ENCODE measurements at regions not wholly inside any gene's neighbourhood (a gene's known extent, or its start where the extent isn't known, plus 50 kb on each side); places are given as distances from the start of the nearest gene placed in this dataset.

- Mint-ChIP-seq H3K9me3 (no peaks in the 10 kb centered on the region), H3K4me3 (no peak overlapping the region), H3K27me3 (ENCODE audit: low read depth) (no peaks in the 10 kb centered on the region), H3K27ac (no peak overlapping the region), H3K4me1 (peaks cover 27% of the 10 kb centered on the region), H3K36me3 (peaks cover 10% of the 10 kb centered on the region)
- no peak for TF ChIP-seq CTCF (IDR thresholded peaks at IDR 0.05; ENCODE audit: unreplicated experiment)
- no peak for DNase-seq (ENCODE audit: low spot score in 2 of 2, unreplicated experiment in 2 of 2)
These were observed 411.2 kb downstream of the SHQ1 start for GRCh38 chr3:72436863-72437592.

- peaks cover 8% of the 10 kb centered on the region for H3K36me3 Mint-ChIP-seq
- peaks cover 22% of the 10 kb centered on the region for H3K4me1 Mint-ChIP-seq
- H3K4me3 Mint-ChIP-seq, result no peak overlapping the region
- no peak for TF ChIP-seq CTCF (IDR thresholded peaks at IDR 0.05; ENCODE audit: unreplicated experiment)
- H3K27me3 Mint-ChIP-seq (ENCODE audit: low read depth), result no peaks in the 10 kb centered on the region
- no peak for DNase-seq (ENCODE audit: low spot score in 2 of 2, unreplicated experiment in 2 of 2)
- H3K27ac Mint-ChIP-seq, result no peak overlapping the region
- no peaks in the 10 kb centered on the region for H3K9me3 Mint-ChIP-seq
These were observed 413.9 kb downstream of the SHQ1 start for GRCh38 chr3:72434296-72434695.

GRCh38 chr3:72432246-72432645, 416.0 kb downstream of the SHQ1 start:
- no peaks in the 10 kb centered on the region for H3K9me3 Mint-ChIP-seq
- H3K4me1 Mint-ChIP-seq, result peaks cover 22% of the 10 kb centered on the region
- DNase-seq (ENCODE audit: low spot score in 2 of 2, unreplicated experiment in 2 of 2), result no peak
- H3K4me3 Mint-ChIP-seq, result no peak overlapping the region
- H3K27me3 Mint-ChIP-seq (ENCODE audit: low read depth), result no peaks in the 10 kb centered on the region
- H3K27ac Mint-ChIP-seq, result no peak overlapping the region
- H3K36me3 Mint-ChIP-seq, result peaks cover 6% of the 10 kb centered on the region
- TF ChIP-seq CTCF (IDR thresholded peaks at IDR 0.05; ENCODE audit: unreplicated experiment), result no peak

GRCh38 chr3:72429589-72430353, 418.5 kb downstream of the SHQ1 start:
- no peak for DNase-seq (ENCODE audit: low spot score in 2 of 2, unreplicated experiment in 2 of 2)
- no peak overlapping the region for H3K4me3 Mint-ChIP-seq
- peaks cover 39% of the 10 kb centered on the region for H3K4me1 Mint-ChIP-seq
- H3K36me3 Mint-ChIP-seq, result peaks cover 5% of the 10 kb centered on the region
- H3K9me3 Mint-ChIP-seq, result no peaks in the 10 kb centered on the region
- no peak overlapping the region for H3K27ac Mint-ChIP-seq
- TF ChIP-seq CTCF (IDR thresholded peaks at IDR 0.05; ENCODE audit: unreplicated experiment), result no peak
- no peaks in the 10 kb centered on the region for H3K27me3 Mint-ChIP-seq (ENCODE audit: low read depth)

- no peak for TF ChIP-seq CTCF (IDR thresholded peaks at IDR 0.05; ENCODE audit: unreplicated experiment)
- Mint-ChIP-seq H3K4me1 (peaks cover 39% of the 10 kb centered on the region), H3K9me3 (no peaks in the 10 kb centered on the region), H3K4me3 (no peak overlapping the region), H3K36me3 (no peaks in the 10 kb centered on the region), H3K27me3 (ENCODE audit: low read depth) (no peaks in the 10 kb centered on the region), H3K27ac (no peak overlapping the region)
- DNase-seq (ENCODE audit: low spot score in 2 of 2, unreplicated experiment in 2 of 2), result no peak
These were observed 419.4 kb downstream of the SHQ1 start for GRCh38 chr3:72428803-72429202.
